ENCODE measurements at regions not wholly inside any gene's neighbourhood (a gene's known extent, or its start where the extent isn't known, plus 50 kb on each side); places are given as distances from the start of the nearest gene placed in this dataset.

DNA sequence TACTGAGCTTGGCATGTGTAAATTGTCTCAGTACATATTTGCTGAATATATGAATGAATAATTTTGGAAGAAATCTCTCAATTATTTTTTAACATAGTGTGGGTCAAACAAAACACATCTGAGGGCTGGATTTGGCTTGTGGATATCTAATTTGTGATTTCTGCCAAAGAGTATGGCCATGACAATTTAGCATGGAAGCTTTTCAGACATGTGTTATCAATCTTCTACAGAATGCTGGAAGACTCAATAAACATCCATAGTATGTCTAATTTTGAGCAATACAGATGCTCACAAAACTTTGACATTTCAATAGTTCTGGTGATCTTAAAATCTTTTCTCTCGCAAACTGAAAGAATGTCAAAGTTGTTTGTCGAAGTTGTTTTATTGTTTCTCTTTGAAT lies 214.1 kb upstream of the ANKH start:
- DNase-seq (ENCODE audit: low read depth) = no peak
- no peak overlapping the region for H3K4me3 ChIP-seq (ENCODE audit: low read depth, low read length)
- TF ChIP-seq CTCF (IDR thresholded peaks at IDR 0.05; ENCODE audit: control insufficient read depth, extremely low read depth, insufficient read depth) = no peak

DNA sequence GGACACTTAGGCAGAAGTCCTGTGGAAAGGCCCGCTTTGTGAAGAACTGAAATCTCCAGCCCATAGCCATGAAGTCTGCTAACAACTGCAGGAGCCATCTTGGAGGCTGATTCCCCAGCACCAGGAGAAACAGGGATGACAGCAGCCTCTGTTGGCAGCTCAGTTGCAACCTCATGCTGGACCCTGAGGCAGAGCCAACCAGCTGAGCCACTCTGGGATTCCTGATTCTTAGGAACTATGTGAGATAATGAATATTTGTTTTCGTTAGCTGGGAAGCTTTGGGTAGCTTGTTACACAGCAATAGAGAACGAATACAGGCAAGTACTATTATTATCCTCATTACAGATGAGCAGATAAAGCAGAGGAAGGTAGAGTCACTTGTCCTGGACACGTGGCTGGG lies 210.5 kb upstream of the ANKH start:
- TF ChIP-seq CTCF (IDR thresholded peaks at IDR 0.05; ENCODE audit: control insufficient read depth, extremely low read depth, insufficient read depth) = no peak
- no peak overlapping the region for H3K4me3 ChIP-seq (ENCODE audit: low read depth, low read length)
- DNase-seq (ENCODE audit: low read depth) = no peak

DNA sequence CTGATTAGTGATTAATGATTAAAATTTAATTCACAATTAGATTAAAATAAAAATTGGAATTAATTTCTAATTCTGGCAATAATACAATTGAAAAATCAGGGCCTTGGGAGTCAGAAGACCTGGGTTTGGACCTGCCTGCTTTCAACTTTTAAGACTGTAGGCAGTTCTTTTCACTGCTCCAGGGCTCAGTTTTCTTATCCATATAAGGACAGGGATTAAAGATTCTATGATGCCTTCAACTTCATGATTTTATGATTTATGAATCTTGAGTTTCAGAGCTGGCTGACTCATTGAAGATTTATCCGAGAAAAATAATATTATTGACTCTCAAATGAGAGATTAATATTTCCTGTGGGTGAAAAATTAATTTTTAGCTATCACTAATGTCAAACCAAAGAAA lies 208.6 kb upstream of the ANKH start:
- DNase-seq (ENCODE audit: low read depth) = no peak
- H3K4me3 ChIP-seq (ENCODE audit: low read depth, low read length) = no peak overlapping the region
- TF ChIP-seq CTCF (IDR thresholded peaks at IDR 0.05; ENCODE audit: control insufficient read depth, extremely low read depth, insufficient read depth) = no peak

GRCh38 chr5:15079566-15079965 lies 208.0 kb upstream of the ANKH start:
- H3K4me3 ChIP-seq (ENCODE audit: low read depth, low read length) = no peak overlapping the region
- TF ChIP-seq CTCF (IDR thresholded peaks at IDR 0.05; ENCODE audit: control insufficient read depth, extremely low read depth, insufficient read depth) = no peak
- no peak for DNase-seq (ENCODE audit: low read depth)

GRCh38 chr5:15074651-15075050 lies 203.1 kb upstream of the ANKH start:
- TF ChIP-seq CTCF (IDR thresholded peaks at IDR 0.05; ENCODE audit: control insufficient read depth, extremely low read depth, insufficient read depth) = no peak
- no peak overlapping the region for H3K4me3 ChIP-seq (ENCODE audit: low read depth, low read length)
- DNase-seq (ENCODE audit: low read depth) = no peak

DNA sequence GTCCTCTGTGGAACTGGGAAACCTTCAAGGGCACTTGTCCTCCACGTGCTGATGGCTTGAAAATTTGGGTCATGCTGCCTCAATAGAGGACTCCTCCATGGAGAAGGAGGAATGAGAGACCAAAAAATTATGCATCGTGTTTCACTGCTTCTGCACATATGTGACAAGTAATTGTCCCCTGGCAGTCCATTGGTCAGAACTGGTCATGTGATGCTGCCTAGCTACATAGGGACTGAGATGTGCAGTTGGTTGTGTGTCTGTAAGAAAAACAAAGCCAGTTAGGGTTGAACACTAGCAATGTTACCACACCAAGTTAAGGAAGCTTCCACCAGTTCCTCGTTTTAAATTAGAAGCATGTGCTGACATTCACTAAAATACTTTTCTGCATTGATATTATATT lies 201.9 kb upstream of the ANKH start:
- DNase-seq (ENCODE audit: low read depth) = no peak
- TF ChIP-seq CTCF (IDR thresholded peaks at IDR 0.05; ENCODE audit: control insufficient read depth, extremely low read depth, insufficient read depth) = no peak
- no peak overlapping the region for H3K4me3 ChIP-seq (ENCODE audit: low read depth, low read length)

GRCh38 chr5:15070907-15071306 lies 199.3 kb upstream of the ANKH start:
- H3K4me3 ChIP-seq (ENCODE audit: low read depth, low read length) = no peak overlapping the region
- no peak for TF ChIP-seq CTCF (IDR thresholded peaks at IDR 0.05; ENCODE audit: control insufficient read depth, extremely low read depth, insufficient read depth)
- no peak for DNase-seq (ENCODE audit: low read depth)
